ENCODE measurements at regions not wholly inside any gene's neighbourhood (a gene's known extent, or its start where the extent isn't known, plus 50 kb on each side); places are given as distances from the start of the nearest gene placed in this dataset.
"Not testable (repeated sequence)": the region's sequence is repeated elsewhere in the genome, so short reads cannot be mapped to it uniquely, and the experiment has no call there.

GRCh38 chr9:26524267-26524666 lies 368.3 kb downstream of the CAAP1 start:
- DNase-seq (ENCODE audit: low spot score): no peak
- intact Hi-C loops (cut with DNase I): no loop called here
- no peak for ATAC-seq

- intact Hi-C loops (cut with DNase I): no loop called here
- DNase-seq (ENCODE audit: low spot score) (no peak), ATAC-seq (no peak)
Measured at GRCh38 chr9:26523577-26523976, 369.0 kb downstream of the CAAP1 start.

GRCh38 chr9:26520141-26520540 lies 372.5 kb downstream of the CAAP1 start:
- intact Hi-C loops (cut with DNase I): no loop called here
- ATAC-seq (no peak), DNase-seq (ENCODE audit: low spot score) (no peak)

- intact Hi-C loops (cut with DNase I): no loop called here
- DNase-seq (ENCODE audit: low spot score) (no peak), ATAC-seq (no peak)
Measured at GRCh38 chr9:26516773-26517343, 375.7 kb downstream of the CAAP1 start.

GRCh38 chr9:26513730-26514129 lies 378.9 kb downstream of the CAAP1 start:
- intact Hi-C loops (cut with DNase I): no loop called here
- no peak for ATAC-seq
- no peak for DNase-seq (ENCODE audit: low spot score)

GRCh38 chr9:26510137-26510536 lies 382.5 kb downstream of the CAAP1 start:
- no peak for ATAC-seq
- intact Hi-C loops (cut with DNase I): no loop called here
- no peak for DNase-seq (ENCODE audit: low spot score)

- ATAC-seq (no peak), DNase-seq (ENCODE audit: low spot score) (no peak)
- intact Hi-C loops (cut with DNase I): no loop called here
Measured at GRCh38 chr9:26508897-26509296, 383.7 kb downstream of the CAAP1 start.

GRCh38 chr9:26504057-26504456 lies 388.5 kb downstream of the CAAP1 start:
- intact Hi-C loops (cut with DNase I): no loop called here
- ATAC-seq (no peak), DNase-seq (ENCODE audit: low spot score) (no peak)

GRCh38 chr9:26502311-26502710 lies 390.3 kb downstream of the CAAP1 start:
- ATAC-seq (no peak), DNase-seq (ENCODE audit: low spot score) (no peak)
- intact Hi-C loops (cut with DNase I): no loop called here

GRCh38 chr9:26500471-26500870 lies 392.1 kb downstream of the CAAP1 start:
- no peak for ATAC-seq
- no peak for DNase-seq (ENCODE audit: low spot score)
- intact Hi-C loops (cut with DNase I): no loop called here

- DNase-seq (ENCODE audit: low spot score): peak; percentile 49
- ATAC-seq; intact Hi-C loops (cut with DNase I): not testable (repeated sequence)
Measured at GRCh38 chr9:26492608-26493521, 399.7 kb downstream of the CAAP1 start.

- DNase-seq (ENCODE audit: low spot score); ATAC-seq; intact Hi-C loops (cut with DNase I): not testable (repeated sequence)
Measured at GRCh38 chr9:26491922-26492607, 400.5 kb downstream of the CAAP1 start.

- ATAC-seq (no peak), DNase-seq (ENCODE audit: low spot score) (peak; percentile 42)
- intact Hi-C loops (cut with DNase I): no loop called here
Measured at GRCh38 chr9:26483991-26484390, 408.6 kb downstream of the CAAP1 start.

GRCh38 chr9:26477963-26478362 lies 414.6 kb downstream of the CAAP1 start:
- DNase-seq (ENCODE audit: low spot score) (no peak), ATAC-seq (no peak)
- intact Hi-C loops (cut with DNase I): no loop called here

- DNase-seq (ENCODE audit: low spot score) (no peak), ATAC-seq (no peak)
- intact Hi-C loops (cut with DNase I): no loop called here
Measured at GRCh38 chr9:26471261-26471660, 421.3 kb downstream of the CAAP1 start.

- ATAC-seq: no peak
Measured at GRCh38 chr9:26470284-26470683, 422.3 kb downstream of the CAAP1 start.

GRCh38 chr9:26463837-26464236 lies 428.8 kb downstream of the CAAP1 start:
- ATAC-seq: no peak
- no peak for DNase-seq (ENCODE audit: low spot score)
- intact Hi-C loops (cut with DNase I): no loop called here

More at GRCh38 chr9:26470284-26470683, 422.3 kb downstream of the CAAP1 start:
- no peak for DNase-seq (ENCODE audit: low spot score)
- intact Hi-C loops (cut with DNase I): no loop called here

- DNase-seq (ENCODE audit: low spot score) (no peak), ATAC-seq (no peak)
- intact Hi-C loops (cut with DNase I): no loop called here
Measured at GRCh38 chr9:26462751-26463150, 429.9 kb downstream of the CAAP1 start.

- ATAC-seq (no peak), DNase-seq (ENCODE audit: low spot score) (no peak)
- intact Hi-C loops (cut with DNase I): no loop called here
Measured at GRCh38 chr9:26462213-26462612, 430.4 kb downstream of the CAAP1 start.

GRCh38 chr9:26460624-26461023 lies 432.0 kb downstream of the CAAP1 start:
- ATAC-seq (no peak), DNase-seq (ENCODE audit: low spot score) (no peak)
- intact Hi-C loops (cut with DNase I): no loop called here
